ENCODE measurements at regions not wholly inside any gene's neighbourhood (a gene's known extent, or its start where the extent isn't known, plus 50 kb on each side); places are given as distances from the start of the nearest gene placed in this dataset.
A peak's percentile ranks its signal among the peaks of the same experiment; 100 is the strongest.
"Not testable (repeated sequence)": the region's sequence is repeated elsewhere in the genome, so short reads cannot be mapped to it uniquely, and the experiment has no call there.

- no peak for DNase-seq
These were observed 53.6 kb upstream of the RPRM start for GRCh38 chr2:153532140-153532539.

GRCh38 chr2:153533803-153534202 is 55.2 kb upstream of the RPRM start:
- DNase-seq: not testable (repeated sequence)

- DNase-seq: not testable (repeated sequence)
These were observed 56.0 kb upstream of the RPRM start for GRCh38 chr2:153534590-153534989.

- DNase-seq: no peak
These were observed 57.6 kb upstream of the RPRM start for GRCh38 chr2:153536115-153536514.

GRCh38 chr2:153538102-153538501 is 59.5 kb upstream of the RPRM start:
- not testable (repeated sequence) for DNase-seq

- no peak for DNase-seq
These were observed 65.1 kb upstream of the RPRM start for GRCh38 chr2:153543635-153544071.

- DNase-seq: no peak
These were observed 67.8 kb upstream of the RPRM start for GRCh38 chr2:153546358-153546757.

- no peak for DNase-seq
These were observed 70.0 kb upstream of the RPRM start for GRCh38 chr2:153548536-153548935.

- no peak for DNase-seq
These were observed 73.1 kb upstream of the RPRM start for GRCh38 chr2:153551698-153552097.

GRCh38 chr2:153557211-153557610 is 78.6 kb upstream of the RPRM start:
- no peak for DNase-seq

- DNase-seq: no peak
These were observed 79.2 kb upstream of the RPRM start for GRCh38 chr2:153557714-153558113.

- DNase-seq: no peak
These were observed 79.7 kb upstream of the RPRM start for GRCh38 chr2:153558247-153558646.

- DNase-seq: no peak
These were observed 88.8 kb upstream of the RPRM start for GRCh38 chr2:153567367-153567766.

GRCh38 chr2:153568105-153568504 is 89.5 kb upstream of the RPRM start:
- DNase-seq: no peak

GRCh38 chr2:153575171-153575853 is 96.8 kb upstream of the RPRM start:
- no peak for DNase-seq

GRCh38 chr2:153584244-153584643 is 105.7 kb upstream of the RPRM start:
- no peak for DNase-seq

- no peak for DNase-seq
These were observed 109.8 kb upstream of the RPRM start for GRCh38 chr2:153588408-153588807.

GRCh38 chr2:153589586-153589985 is 111.0 kb upstream of the RPRM start:
- no peak for DNase-seq

- not testable (repeated sequence) for DNase-seq
These were observed 114.5 kb upstream of the RPRM start for GRCh38 chr2:153593086-153593485.

- DNase-seq: no peak
These were observed 117.4 kb upstream of the RPRM start for GRCh38 chr2:153595939-153596338.

GRCh38 chr2:153601812-153602211 is 123.2 kb upstream of the RPRM start:
- DNase-seq: no peak

- no peak for DNase-seq
These were observed 125.6 kb upstream of the RPRM start for GRCh38 chr2:153604133-153604532.

GRCh38 chr2:153606623-153607022 is 128.1 kb upstream of the RPRM start:
- DNase-seq: no peak

GRCh38 chr2:153622285-153622684 is 143.7 kb upstream of the RPRM start:
- peak; percentile 28 to 34 for DNase-seq

GRCh38 chr2:153623020-153623419 is 144.5 kb upstream of the RPRM start:
- no peak for DNase-seq
